ENCODE measurements at regions not wholly inside any gene's neighbourhood (a gene's known extent, or its start where the extent isn't known, plus 50 kb on each side); places are given as distances from the start of the nearest gene placed in this dataset.
"Not testable (repeated sequence)": the region's sequence is repeated elsewhere in the genome, so short reads cannot be mapped to it uniquely, and the experiment has no call there.

GRCh38 chr11:116043059-116043458, 538.8 kb upstream of the CADM1 start:
- TF ChIP-seq, protein P1, sequence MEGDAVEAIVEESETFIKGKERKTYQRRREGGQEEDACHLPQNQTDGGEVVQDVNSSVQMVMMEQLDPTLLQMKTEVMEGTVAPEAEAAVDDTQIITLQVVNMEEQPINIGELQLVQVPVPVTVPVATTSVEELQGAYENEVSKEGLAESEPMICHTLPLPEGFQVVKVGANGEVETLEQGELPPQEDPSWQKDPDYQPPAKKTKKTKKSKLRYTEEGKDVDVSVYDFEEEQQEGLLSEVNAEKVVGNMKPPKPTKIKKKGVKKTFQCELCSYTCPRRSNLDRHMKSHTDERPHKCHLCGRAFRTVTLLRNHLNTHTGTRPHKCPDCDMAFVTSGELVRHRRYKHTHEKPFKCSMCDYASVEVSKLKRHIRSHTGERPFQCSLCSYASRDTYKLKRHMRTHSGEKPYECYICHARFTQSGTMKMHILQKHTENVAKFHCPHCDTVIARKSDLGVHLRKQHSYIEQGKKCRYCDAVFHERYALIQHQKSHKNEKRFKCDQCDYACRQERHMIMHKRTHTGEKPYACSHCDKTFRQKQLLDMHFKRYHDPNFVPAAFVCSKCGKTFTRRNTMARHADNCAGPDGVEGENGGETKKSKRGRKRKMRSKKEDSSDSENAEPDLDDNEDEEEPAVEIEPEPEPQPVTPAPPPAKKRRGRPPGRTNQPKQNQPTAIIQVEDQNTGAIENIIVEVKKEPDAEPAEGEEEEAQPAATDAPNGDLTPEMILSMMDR (IDR thresholded peaks at IDR 0.05): not testable (repeated sequence)
- not testable (repeated sequence) for TF ChIP-seq POLR2A, EP300, POLR2AphosphoS5 (IDR thresholded peaks at IDR 0.05)
